ENCODE measurements at regions not wholly inside any gene's neighbourhood (a gene's known extent, or its start where the extent isn't known, plus 50 kb on each side); places are given as distances from the start of the nearest gene placed in this dataset.

GRCh38 chr1:82445132-82445531 lies 644.4 kb downstream of the ADGRL2 start:
- H3K27ac ChIP-seq, result no peak overlapping the region
- ATAC-seq (ENCODE audit: insufficient number of reproducible peaks, low FRiP score, low read depth) (no peak), DNase-seq (ENCODE audit: low spot score) (no peak)
- H3K36me3 ChIP-seq, result no peaks in the 10 kb centered on the region
- H3K27me3 ChIP-seq (replicated peaks; ENCODE audit: insufficient read depth), result no peaks in the 10 kb centered on the region
- H3K4me3 ChIP-seq, result no peak overlapping the region
- H3K9me3 ChIP-seq, result no peaks in the 10 kb centered on the region
- TF ChIP-seq CTCF (IDR thresholded peaks at IDR 0.05), result no peak
- H3K4me1 ChIP-seq (ENCODE audit: control insufficient read depth in 1 of 2, low read depth in 2 of 2), result peaks cover 5 to 13% of the 10 kb centered on the region in 2 donors

GRCh38 chr1:82441402-82441801 lies 640.7 kb downstream of the ADGRL2 start:
- Histone ChIP-seq H3K4me1 (ENCODE audit: control insufficient read depth in 1 of 2, low read depth in 2 of 2) (peaks cover 5 to 13% of the 10 kb centered on the region in 2 donors), H3K27me3 (replicated peaks; ENCODE audit: insufficient read depth) (no peaks in the 10 kb centered on the region), H3K27ac (no peak overlapping the region), H3K4me3 (no peak overlapping the region), H3K9me3 (no peaks in the 10 kb centered on the region), H3K36me3 (no peaks in the 10 kb centered on the region)
- DNase-seq (ENCODE audit: low spot score) (no peak), ATAC-seq (ENCODE audit: insufficient number of reproducible peaks, low FRiP score, low read depth) (no peak)
- TF ChIP-seq CTCF (IDR thresholded peaks at IDR 0.05), result no peak

- no peaks in the 10 kb centered on the region for H3K4me1 ChIP-seq (ENCODE audit: control insufficient read depth in 1 of 2, low read depth in 2 of 2)
Measured at GRCh38 chr1:82423174-82423815, 622.6 kb downstream of the ADGRL2 start.

GRCh38 chr1:82421782-82422181 lies 621.0 kb downstream of the ADGRL2 start:
- Histone ChIP-seq H3K4me1 (ENCODE audit: control insufficient read depth in 1 of 2, low read depth in 2 of 2) (no peaks in the 10 kb centered on the region), H3K27me3 (replicated peaks; ENCODE audit: insufficient read depth) (no peaks in the 10 kb centered on the region)
- no peak for ATAC-seq (ENCODE audit: insufficient number of reproducible peaks, low FRiP score, low read depth)

More at GRCh38 chr1:82423174-82423815, 622.6 kb downstream of the ADGRL2 start:
- Histone ChIP-seq H3K36me3 (no peaks in the 10 kb centered on the region), H3K4me3 (no peak overlapping the region), H3K27ac (no peak overlapping the region), H3K27me3 (replicated peaks; ENCODE audit: insufficient read depth) (no peaks in the 10 kb centered on the region), H3K9me3 (no peaks in the 10 kb centered on the region)
- no peak for TF ChIP-seq CTCF (IDR thresholded peaks at IDR 0.05)
- ATAC-seq (ENCODE audit: insufficient number of reproducible peaks, low FRiP score, low read depth), result no peak
- DNase-seq (ENCODE audit: low spot score), result no peak

GRCh38 chr1:82420584-82420983 lies 619.9 kb downstream of the ADGRL2 start:
- Histone ChIP-seq H3K27me3 (replicated peaks; ENCODE audit: insufficient read depth) (no peaks in the 10 kb centered on the region), H3K27ac (no peak overlapping the region), H3K9me3 (no peaks in the 10 kb centered on the region), H3K36me3 (no peaks in the 10 kb centered on the region), H3K4me1 (ENCODE audit: control insufficient read depth in 1 of 2, low read depth in 2 of 2) (no peaks in the 10 kb centered on the region), H3K4me3 (no peak overlapping the region)
- no peak for ATAC-seq (ENCODE audit: insufficient number of reproducible peaks, low FRiP score, low read depth)
- no peak for DNase-seq (ENCODE audit: low spot score)
- no peak for TF ChIP-seq CTCF (IDR thresholded peaks at IDR 0.05)

More at GRCh38 chr1:82421782-82422181, 621.0 kb downstream of the ADGRL2 start:
- no peak for TF ChIP-seq CTCF (IDR thresholded peaks at IDR 0.05)
- no peak overlapping the region for H3K4me3 ChIP-seq
- no peak for DNase-seq (ENCODE audit: low spot score)
- no peak overlapping the region for H3K27ac ChIP-seq
- H3K36me3 ChIP-seq, result no peaks in the 10 kb centered on the region
- H3K9me3 ChIP-seq, result no peaks in the 10 kb centered on the region

Data from thoracic aorta (tissue), 2 donors.